Parathyroid adenoma (tissue), 2 donors: ENCODE measurements at regions not wholly inside any gene's neighbourhood (a gene's known extent, or its start where the extent isn't known, plus 50 kb on each side); places are given as distances from the start of the nearest gene placed in this dataset.

Experiments
- H2AFZ ChIP-seq: fragments of 300-600 bp; sonication (generic); one replicate; pipeline ENCODE4 v1.7.0; 2017; ENCODE audit warnings: antibody characterized with exemption, mild to moderate bottlenecking
- H3K27ac ChIP-seq: fragments of 300-600 bp; sonication (generic); one replicate; pipeline ENCODE4 v1.7.0; 2017
- H3K27me3 ChIP-seq: fragments of 300-600 bp; sonication (generic); one replicate; pipeline ENCODE4 v1.7.0; 2017; ENCODE audit warnings: low read length; ENCODE audit not compliant: control insufficient read depth, insufficient read depth
- H3K36me3 ChIP-seq: fragments of 300-600 bp; sonication (generic); one replicate; pipeline ENCODE4 v1.7.0; 2017; ENCODE audit warnings: low read length; ENCODE audit not compliant: control insufficient read depth, insufficient read depth
- H3K4me1 ChIP-seq: fragments of 300-600 bp; sonication (generic); one replicate; pipeline ENCODE4 v1.7.0; 2017; ENCODE audit warnings: control low read depth
- H3K4me2 ChIP-seq: fragments of 300-600 bp; sonication (generic); one replicate; pipeline ENCODE4 v1.7.0; 2017; ENCODE audit warnings: low read length
- H3K4me3 ChIP-seq: fragments of 300-600 bp; sonication (generic); one replicate; pipeline ENCODE4 v1.7.0; 2017; ENCODE audit warnings: low read depth, low read length
- H3K79me2 ChIP-seq: fragments of 300-600 bp; sonication (generic); one replicate; pipeline ENCODE4 v1.7.0; 2017; ENCODE audit warnings: control low read depth
- H3K9ac ChIP-seq: fragments of 300-600 bp; sonication (generic); one replicate; pipeline ENCODE4 v1.7.0; 2017; ENCODE audit warnings: mild to moderate bottlenecking
- H3K9me3 ChIP-seq: fragments of 300-600 bp; sonication (generic); one replicate; pipeline ENCODE4 v1.7.0; 2017; ENCODE audit warnings: low read length; ENCODE audit not compliant: control insufficient read depth
- TF ChIP-seq, protein P1 (sequence below): fragments of 300-600 bp; sonication (generic); IDR thresholded peaks from one replicate; pipeline ENCODE4 v1.7.0; 2017; ENCODE audit warnings: antibody characterized with exemption, mild to moderate bottlenecking
- donor health status: primary hyperparathyroidism.

DNA sequence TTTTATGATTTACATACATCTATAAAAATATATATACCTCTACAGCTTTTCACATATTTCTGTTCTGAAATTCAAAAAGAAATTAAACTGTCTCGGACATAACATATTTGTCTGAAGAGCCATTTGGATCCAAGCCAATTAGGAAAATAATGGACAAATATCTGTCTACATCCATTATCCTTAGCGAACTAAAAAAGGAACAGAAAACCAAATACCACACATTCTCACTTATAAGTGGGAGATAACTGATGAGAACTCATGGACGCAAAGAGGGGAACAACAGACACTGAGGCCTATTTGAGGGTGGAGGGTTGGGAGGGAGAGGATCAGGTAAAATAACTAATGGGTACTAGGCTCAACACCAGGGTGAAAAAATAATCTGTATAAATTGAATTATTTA lies 829.4 kb upstream of the ALCAM start:
- no peaks in the 10 kb centered on the region for H3K27me3 ChIP-seq
- TF ChIP-seq, protein P1, sequence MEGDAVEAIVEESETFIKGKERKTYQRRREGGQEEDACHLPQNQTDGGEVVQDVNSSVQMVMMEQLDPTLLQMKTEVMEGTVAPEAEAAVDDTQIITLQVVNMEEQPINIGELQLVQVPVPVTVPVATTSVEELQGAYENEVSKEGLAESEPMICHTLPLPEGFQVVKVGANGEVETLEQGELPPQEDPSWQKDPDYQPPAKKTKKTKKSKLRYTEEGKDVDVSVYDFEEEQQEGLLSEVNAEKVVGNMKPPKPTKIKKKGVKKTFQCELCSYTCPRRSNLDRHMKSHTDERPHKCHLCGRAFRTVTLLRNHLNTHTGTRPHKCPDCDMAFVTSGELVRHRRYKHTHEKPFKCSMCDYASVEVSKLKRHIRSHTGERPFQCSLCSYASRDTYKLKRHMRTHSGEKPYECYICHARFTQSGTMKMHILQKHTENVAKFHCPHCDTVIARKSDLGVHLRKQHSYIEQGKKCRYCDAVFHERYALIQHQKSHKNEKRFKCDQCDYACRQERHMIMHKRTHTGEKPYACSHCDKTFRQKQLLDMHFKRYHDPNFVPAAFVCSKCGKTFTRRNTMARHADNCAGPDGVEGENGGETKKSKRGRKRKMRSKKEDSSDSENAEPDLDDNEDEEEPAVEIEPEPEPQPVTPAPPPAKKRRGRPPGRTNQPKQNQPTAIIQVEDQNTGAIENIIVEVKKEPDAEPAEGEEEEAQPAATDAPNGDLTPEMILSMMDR, result no peak
- H3K27ac ChIP-seq, result no peak overlapping the region

GRCh38 chr3:104546301-104546700 lies 820.4 kb upstream of the ALCAM start:
- H3K4me2 ChIP-seq, result no peak overlapping the region
- TF ChIP-seq, protein P1, result no peak
- H3K27me3 ChIP-seq, result no peaks in the 10 kb centered on the region
- no peaks in the 10 kb centered on the region for H3K79me2 ChIP-seq
- H2AFZ ChIP-seq, result no peak overlapping the region
- no peaks in the 10 kb centered on the region for H3K9me3 ChIP-seq
- peaks cover 5% of the 10 kb centered on the region for H3K4me1 ChIP-seq
- H3K4me3 ChIP-seq, result no peak overlapping the region
- H3K27ac ChIP-seq, result no peak overlapping the region
- H3K36me3 ChIP-seq, result no peaks in the 10 kb centered on the region
- H3K9ac ChIP-seq, result no peak overlapping the region

More for the DNA sequence above, 829.4 kb upstream of the ALCAM start:
- no peaks in the 10 kb centered on the region for H3K4me1 ChIP-seq
- H3K79me2 ChIP-seq, result no peaks in the 10 kb centered on the region
- H3K36me3 ChIP-seq, result no peaks in the 10 kb centered on the region
- H2AFZ ChIP-seq, result no peak overlapping the region
- H3K9ac ChIP-seq, result no peak overlapping the region
- no peak overlapping the region for H3K4me3 ChIP-seq
- no peaks in the 10 kb centered on the region for H3K9me3 ChIP-seq
- no peak overlapping the region for H3K4me2 ChIP-seq

DNA sequence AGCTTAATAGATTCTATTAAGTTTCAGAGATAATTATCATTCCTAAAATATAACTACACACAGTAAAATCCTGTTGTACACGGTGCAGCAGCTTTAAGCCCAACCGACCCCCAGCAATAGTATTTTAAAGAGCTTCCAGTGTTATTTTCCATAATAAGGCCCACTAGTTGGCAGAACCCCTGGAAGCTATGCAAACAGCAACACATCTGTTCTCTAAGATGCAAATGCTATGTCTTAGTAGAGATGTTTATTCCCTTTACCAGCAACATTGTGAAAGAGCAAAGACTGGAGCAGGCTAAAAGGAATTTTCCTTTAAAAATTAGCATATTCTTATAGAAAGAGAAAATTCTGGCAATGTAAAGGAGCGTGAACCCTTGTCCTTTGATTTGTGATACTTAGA lies 819.7 kb upstream of the ALCAM start:
- H2AFZ ChIP-seq, result no peak overlapping the region
- H3K9me3 ChIP-seq, result no peaks in the 10 kb centered on the region
- H3K79me2 ChIP-seq, result no peaks in the 10 kb centered on the region
- TF ChIP-seq, protein P1, result no peak
- H3K27ac ChIP-seq, result no peak overlapping the region
- no peak overlapping the region for H3K4me2 ChIP-seq
- H3K9ac ChIP-seq, result no peak overlapping the region
- no peaks in the 10 kb centered on the region for H3K27me3 ChIP-seq
- no peak overlapping the region for H3K4me3 ChIP-seq
- H3K4me1 ChIP-seq, result peaks cover 5% of the 10 kb centered on the region
- no peaks in the 10 kb centered on the region for H3K36me3 ChIP-seq

DNA sequence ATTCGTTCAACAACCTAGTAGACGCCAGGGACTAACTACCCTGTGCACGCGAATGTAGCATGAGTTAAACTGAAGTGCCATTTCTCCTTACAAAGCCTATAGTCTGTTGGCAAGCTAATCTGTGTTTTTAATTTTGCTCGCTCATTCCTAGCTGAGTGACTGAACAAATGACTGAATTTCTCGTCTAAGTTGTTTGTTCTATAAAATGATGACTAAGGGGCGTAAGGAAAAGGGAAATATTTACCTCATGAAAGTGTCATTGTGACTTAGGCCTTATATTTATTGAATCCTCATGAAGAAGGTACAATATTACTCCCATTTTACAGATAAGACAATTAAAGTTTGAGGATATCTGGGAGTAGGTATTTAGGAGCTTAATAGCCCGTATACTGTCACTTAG lies 818.3 kb upstream of the ALCAM start:
- Histone ChIP-seq H3K9me3 (no peaks in the 10 kb centered on the region), H3K9ac (no peak overlapping the region), H3K36me3 (no peaks in the 10 kb centered on the region), H3K27ac (no peak overlapping the region), H3K4me1 (peaks cover 5% of the 10 kb centered on the region), H3K4me3 (no peak overlapping the region), H3K79me2 (no peaks in the 10 kb centered on the region), H3K4me2 (no peak overlapping the region), H2AFZ (no peak overlapping the region), H3K27me3 (no peaks in the 10 kb centered on the region)
- TF ChIP-seq, protein P1, result no peak

DNA sequence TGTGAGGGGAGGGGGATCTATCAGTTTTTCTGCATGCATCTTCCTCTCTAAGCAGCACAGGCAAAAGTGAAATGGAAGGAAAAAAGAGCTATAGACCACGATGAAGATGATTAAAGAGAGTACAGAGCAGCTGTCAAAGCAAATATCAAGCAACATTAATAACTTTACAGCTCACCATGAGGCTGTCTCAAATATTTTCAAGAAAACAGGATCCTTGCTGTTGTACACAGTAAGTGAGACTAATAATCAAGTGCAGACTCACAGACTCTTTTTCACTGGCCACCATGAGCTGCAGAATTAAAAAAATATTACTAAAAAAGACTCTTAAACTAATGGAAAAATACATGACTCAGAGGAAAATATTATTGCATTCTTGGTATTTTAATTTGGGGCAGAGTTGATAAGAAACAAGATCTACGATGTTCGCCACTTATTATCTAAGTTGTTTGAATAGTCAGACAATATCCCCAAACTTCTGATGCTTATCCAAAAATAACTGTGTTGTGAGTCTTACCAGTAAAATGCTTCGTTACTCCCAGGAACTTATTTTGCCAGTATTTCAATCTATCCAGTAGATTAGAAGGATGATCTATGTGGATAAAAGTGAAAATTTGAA lies 817.5 kb upstream of the ALCAM start:
- peaks cover 5% of the 10 kb centered on the region for H3K4me1 ChIP-seq
- no peaks in the 10 kb centered on the region for H3K79me2 ChIP-seq
- H3K27ac ChIP-seq, result no peak overlapping the region

More for the DNA sequence above, 817.5 kb upstream of the ALCAM start:
- H3K4me2 ChIP-seq, result no peak overlapping the region
- H3K27me3 ChIP-seq, result no peaks in the 10 kb centered on the region
- peak overlapping the region; percentile 25 for H2AFZ ChIP-seq
- TF ChIP-seq, protein P1, result no peak
- no peaks in the 10 kb centered on the region for H3K36me3 ChIP-seq
- H3K4me3 ChIP-seq, result no peak overlapping the region
- no peaks in the 10 kb centered on the region for H3K9me3 ChIP-seq
- H3K9ac ChIP-seq, result no peak overlapping the region
